GM19467 (cell line): ENCODE measurements at regions not wholly inside any gene's neighbourhood (a gene's known extent, or its start where the extent isn't known, plus 50 kb on each side); places are given as distances from the start of the nearest gene placed in this dataset.

Source experiments
- ATAC-seq: cut with Tn5 transposase; IDR thresholded peaks from one replicate; pipeline ENCODE4 v1.9.1; 2021; ENCODE audit warnings: mild to moderate bottlenecking, moderate library complexity; ENCODE audit not compliant: unreplicated experiment

DNA sequence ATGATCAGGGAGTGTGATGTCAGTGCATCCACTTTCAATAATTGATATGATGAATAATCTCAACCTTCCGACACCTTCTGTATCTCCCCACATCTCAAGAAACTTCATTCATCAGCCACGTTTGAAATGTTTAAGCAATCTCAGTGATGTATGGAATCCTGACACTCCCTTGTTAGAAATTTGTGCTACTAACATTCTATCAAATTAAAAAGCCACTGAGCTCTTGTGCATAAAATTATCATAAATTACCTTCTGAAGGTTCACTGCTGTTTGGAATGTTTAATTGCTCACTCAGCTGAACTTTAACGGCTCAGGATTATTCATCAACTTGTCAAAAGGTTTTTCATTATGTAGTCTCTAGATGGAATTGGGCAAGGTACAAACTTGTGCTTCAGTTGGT, 108.4 kb upstream of the DPH6 start:
- ATAC-seq: no peak

DNA sequence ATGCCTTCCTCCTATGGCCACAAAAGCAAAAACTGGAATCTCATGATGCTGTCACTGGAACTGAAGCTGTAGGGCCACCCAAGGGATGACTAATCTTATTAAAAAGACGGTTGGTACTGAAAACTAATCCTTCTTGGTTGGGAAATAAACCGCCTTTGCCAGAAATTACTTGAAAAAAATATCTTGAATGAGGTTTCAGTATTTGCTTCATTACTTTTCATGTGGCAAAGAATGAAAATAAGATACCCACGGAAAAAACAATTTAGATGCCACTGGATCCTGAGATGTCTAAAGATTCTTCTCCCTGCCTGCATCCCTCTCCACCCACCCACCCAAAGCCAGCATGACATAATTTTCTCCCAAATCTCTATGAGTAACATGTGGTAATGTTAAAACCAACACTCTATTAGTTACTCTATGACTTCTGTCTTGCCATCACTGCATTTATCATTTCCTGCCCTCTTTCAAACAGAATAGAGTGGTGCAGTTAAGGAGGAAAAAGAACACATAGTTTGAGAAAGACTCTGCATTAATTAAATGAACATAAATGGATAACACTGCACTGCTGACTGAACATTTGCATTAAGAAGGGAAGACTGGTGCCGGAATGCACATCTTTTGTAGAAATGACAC, 111.8 kb upstream of the DPH6 start:
- no peak for ATAC-seq

DNA sequence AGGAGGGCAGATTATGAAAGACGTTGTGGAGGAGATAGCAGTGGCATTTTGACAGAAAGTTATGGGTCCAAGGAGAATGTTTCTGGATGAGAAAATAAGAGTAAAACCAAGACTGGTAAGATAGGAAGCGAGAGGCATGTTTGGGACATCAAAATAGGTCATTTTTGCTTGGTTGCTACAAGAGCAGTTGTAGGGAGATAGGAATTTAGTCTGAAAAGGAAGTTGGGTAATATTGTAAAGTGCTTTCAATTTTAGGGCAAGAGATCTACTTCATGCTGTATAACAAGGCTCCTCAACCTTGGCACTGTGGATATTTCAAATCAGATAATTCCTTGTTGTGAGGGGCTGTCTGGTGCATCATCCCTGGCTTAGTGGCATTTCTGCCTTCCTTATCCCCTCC, 118.0 kb upstream of the DPH6 start:
- ATAC-seq: no peak

DNA sequence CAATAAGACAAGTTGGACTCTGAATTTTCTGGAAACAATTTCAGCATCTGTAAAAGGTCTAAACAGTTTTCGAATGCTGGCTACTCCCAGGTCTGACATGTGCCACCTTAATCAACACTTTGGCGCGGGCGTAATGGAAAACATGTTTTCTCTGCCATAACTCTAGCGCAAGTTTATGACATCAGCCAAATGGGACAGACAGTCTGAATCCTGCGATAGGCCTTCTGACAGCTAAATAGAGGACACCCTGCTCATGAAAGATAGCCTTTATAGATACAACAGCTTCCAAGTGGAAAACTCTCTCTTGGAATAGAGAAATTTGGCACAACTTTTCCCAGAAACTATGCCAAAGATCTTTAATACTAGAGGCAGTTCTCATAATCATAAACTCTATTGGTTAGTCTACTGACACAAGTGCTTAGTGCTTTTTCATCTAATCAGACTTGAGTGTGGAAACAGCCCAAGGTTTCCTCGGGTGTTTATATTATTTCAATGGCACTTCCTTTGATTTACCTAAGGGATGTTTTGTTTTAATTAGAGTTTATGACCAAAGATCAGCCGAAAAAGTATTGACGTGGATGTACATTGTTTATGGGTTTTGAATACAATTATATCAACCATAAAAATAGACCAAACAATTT, 120.1 kb upstream of the DPH6 start:
- no peak for ATAC-seq

DNA sequence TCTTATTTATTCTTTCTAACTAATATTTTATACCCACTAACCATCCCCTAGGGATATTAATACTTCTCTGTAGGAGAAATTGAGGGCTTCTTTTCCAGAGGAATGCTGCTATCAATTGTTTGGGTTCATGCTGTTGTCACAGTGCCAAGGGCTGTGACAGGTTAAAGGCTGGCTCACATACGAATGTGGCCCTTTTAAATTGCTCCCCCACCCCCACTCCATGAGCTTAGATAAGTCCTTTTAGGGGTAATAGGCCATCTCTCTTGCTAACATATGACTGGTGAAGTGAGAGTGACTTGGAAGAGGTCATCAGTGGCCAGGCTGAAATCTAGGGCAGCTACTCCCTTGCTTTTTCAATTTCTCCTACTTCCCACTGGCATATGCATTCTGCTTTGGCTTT, 121.9 kb upstream of the DPH6 start:
- ATAC-seq: no peak

DNA sequence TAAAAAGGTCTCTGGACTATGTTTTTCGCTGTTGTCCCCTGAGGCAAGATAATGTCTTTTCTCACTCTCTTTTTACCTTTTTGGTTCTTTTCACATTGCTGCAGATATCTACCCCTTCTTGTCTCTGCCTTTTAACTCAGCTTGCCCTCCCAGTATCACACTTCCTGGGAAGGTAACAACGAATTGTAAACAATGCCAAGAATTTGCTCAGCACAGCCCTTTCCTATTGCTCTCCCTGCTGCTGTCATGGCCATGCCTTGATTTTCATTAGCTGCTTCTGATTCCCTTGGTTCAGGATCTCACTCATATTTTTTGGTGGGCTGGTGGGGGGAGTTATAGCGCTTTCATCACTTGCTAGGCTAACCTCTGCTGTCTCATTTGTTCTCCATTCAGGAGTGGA, 123.1 kb upstream of the DPH6 start:
- no peak for ATAC-seq

DNA sequence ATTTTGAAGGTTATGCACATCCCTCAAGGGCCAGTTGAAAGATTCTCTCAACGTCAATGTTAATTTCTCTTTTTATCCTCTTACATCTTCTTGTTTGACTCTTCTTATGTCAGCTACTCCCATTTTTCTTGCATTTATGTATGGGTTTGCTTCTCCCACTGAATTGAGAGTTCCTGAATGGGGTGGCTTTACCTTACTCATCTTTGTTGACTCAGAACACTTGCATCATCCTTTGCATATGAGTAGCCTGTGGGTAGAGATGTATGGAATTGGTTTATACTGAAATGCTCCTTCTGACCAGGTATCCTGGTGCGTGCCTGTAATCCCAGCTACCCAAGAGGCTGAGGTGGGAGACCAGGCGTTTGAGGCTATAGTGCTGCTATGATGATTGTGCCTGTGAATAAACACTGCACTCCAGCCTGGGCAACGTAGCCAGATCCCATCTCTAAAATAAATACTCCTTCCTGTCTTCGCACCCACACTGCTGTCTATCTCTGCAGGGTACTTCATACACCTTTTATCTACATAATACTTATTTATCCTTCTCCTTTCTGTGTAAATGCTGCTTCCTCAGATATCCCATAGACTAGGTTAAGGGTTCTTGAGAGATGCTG, 123.6 kb upstream of the DPH6 start:
- ATAC-seq: no peak

DNA sequence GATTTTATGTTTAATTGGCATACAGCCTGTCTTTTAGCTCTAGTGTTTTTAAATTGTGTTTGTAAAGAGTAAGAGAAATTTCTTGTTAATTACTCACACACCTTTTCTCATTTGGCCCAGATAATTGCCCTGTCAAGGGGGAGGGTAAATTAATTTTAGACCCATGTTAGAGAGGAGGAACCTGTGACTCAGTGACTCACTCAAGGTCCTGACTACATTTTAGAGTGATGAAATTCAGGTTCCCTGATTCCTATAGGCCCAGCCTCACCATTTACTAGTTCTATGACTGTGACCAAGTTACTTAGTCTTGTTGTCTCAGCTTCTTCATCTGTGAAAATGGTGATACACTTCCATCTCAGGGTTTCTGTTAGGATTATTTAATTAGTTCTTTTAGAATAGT, 125.2 kb upstream of the DPH6 start:
- no peak for ATAC-seq

DNA sequence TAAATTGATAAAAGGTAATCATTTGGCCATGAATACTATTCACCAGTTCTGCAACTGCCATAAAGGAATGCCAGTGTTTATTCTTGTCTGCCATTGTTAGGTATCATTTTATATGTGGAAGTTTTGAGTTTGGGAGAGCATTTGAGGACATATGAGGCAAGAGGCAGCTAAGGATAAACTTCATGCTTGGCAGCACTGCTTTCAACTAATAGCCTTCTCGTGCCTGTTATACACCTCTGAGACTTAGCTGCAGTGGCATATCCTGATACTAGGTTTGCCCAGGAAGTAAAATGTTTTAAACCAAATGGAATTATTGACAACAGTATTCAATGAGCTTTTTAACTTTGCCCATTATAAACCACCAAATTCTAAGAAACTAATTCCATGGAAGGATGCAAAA, 126.0 kb upstream of the DPH6 start:
- ATAC-seq: no peak

DNA sequence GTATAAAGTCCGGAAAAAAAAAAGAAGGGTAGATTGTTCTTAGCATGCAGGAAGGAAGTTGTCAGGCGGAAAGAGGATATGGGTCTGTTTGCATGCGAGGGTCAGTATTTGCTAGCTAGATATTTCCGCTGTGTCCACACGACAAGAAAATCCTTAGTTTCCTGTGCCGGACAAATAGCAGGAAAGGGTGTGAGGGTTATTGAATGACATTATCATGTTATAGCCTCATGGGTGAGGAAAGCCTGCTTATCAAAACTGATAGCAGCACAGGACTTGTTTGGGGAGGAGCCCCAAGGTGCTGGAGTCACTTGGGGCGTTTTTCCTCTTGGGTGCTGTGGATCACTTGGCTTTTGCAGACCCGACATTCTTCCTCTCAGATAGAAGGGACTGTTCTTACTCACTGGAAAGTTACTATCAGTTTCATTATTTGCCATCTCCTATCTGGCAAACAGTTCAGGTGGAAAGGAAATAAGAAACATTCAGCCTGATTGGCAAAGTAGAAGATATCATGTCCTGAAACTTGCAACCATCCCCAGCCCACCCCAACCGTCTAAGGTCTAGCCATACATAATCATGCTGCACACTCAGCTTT, 127.2 kb upstream of the DPH6 start:
- no peak for ATAC-seq

DNA sequence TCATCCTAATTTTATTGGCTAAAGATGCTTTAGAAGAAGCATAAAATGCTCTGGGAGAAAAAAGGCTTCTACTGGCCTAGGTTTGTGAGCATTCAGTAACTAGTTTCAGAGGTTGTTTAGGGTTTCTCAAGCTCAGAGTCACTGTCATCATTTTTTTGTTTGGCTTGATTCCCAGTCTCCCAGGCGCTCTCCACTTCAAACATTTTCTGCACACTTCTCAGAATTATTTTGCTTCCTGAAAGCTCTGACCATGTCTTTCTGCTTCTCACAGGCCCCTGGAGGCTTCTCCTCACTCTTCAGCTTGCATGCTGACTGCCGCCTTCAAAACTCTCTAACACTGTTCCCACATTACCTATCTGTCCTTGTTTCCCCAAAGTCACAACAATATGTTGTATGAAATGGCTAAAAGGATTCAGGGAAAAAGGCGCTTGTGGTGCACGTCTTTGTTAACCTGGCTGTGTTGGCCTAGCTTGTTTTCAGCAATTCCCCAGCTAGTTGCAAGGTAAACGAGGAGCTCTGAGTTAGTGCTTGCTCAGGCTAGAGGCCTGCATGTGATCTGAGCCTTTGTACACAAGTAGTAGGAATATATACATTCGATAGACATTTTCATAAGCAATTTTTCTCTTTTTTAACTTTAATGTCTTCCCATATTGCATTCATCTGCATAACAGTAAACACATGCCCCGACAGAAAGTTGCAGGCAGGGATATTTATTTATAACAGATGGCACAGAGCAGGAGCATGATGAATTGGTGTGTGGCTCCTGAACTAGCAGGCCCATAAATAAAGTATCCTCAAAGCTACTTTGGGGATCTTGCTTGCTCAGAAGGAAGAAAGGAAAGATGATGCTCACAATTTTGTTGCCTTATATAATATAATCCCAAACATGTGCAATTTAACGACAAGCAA, 129.2 kb upstream of the DPH6 start:
- no peak for ATAC-seq

DNA sequence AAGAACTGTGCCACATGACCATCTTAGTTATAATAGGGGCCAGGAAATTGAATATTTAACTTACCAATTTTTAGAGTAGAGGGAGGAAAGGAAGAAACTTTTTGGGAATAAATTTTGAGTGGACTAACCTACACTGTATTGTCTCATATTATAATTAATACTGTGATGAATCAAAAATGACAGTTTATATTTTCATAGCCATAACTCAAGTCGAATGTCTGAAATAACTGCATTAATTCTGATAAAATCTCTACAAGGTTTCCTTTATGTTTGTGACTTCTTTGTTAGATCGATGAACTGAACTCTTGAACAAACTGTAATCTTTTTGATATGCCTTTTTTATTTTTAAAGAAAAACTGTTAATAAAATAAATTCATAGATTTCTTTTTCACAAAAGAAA, 132.8 kb upstream of the DPH6 start:
- no peak for ATAC-seq

DNA sequence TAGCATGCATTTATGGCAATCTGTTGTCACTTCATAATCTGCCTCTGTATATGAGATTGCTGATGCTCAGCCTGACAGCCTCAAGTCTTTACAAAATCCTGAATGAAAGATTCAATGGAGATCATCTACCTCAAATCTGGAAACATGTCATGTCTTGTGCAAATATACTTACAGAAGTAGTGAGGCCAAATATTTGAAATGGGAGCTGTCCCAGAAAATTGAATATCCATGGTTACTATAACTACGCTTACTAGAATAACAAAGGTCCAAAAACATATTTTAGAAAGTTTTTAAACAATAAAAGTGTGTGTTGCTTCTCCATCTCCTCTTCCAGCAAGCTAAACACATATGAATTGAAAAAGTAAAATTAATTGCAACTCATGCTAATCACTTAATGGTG, 133.2 kb upstream of the DPH6 start:
- ATAC-seq: no peak

DNA sequence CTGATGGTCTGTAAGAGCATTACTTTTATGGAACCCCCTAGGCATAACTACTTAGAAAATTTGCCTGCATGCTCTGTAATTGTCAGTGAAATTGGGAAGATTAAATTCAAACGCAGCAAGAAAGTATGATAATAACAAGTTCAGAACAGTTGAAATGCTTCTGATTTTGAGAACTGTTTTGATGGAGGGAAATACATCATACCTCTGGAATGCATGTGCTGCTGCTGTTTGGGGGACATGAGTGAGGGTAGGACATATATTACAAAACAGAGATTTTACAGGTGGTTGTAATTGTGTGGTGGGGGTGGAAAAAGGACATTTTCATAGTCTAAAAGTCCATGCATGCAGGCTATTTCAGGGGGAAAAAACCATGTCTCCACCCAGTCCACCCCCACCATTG, 135.0 kb upstream of the DPH6 start:
- no peak for ATAC-seq

DNA sequence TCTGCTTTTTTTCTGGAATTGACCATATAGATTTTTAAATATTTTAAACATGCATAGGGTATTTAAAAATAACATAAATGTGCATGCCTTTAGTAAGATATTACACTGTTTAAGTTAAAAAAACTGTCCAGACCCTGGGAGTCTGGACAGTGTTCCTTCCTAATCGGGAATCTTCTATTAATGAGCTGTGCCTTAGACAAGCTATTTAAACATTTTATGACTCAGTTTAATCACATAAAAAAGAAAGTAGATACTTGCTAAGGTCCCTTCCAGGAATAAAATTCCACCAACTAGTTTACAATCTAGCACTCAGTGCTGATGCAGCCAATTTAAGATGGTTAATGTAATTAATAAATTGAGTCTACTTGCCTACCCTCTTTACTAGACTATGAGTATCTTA, 140.4 kb upstream of the DPH6 start:
- ATAC-seq: no peak

DNA sequence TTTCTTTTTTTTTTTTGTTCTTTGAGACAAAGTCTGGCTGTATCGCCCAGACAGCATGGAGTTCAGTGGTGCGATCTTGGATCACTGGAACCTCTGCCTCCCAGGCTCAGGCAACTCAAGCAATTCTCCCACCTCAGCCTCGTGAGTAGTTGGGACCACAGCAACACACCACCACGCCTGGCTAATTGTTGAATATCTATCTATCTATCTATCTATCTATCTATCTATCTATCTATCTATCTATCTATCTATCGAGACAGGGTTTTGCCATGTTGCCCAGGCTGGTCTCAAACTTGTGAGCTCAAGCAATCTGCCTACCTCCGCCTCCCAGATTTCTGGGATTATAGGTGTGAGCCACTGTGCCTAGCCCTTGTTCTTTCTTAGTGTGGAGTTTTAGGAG, 143.3 kb upstream of the DPH6 start:
- no peak for ATAC-seq

DNA sequence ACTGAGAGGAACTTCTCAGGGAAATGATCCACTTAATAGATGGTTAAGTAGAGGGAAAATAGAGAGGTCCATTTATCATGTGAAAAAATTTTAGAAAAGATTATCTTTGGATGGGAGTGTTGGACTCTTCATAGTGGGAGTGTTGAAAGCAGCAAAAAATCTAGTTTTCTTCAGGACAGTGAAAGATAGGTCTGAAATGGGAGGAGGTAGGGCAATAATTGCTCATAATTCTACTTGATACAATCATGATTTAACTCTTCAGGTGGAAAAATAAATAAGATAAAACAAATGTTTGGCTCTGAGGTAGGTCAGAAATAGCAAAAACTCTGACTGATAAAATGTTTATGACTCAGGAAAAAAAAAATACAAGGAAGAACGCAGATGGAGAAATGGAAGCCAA, 144.1 kb upstream of the DPH6 start:
- no peak for ATAC-seq

DNA sequence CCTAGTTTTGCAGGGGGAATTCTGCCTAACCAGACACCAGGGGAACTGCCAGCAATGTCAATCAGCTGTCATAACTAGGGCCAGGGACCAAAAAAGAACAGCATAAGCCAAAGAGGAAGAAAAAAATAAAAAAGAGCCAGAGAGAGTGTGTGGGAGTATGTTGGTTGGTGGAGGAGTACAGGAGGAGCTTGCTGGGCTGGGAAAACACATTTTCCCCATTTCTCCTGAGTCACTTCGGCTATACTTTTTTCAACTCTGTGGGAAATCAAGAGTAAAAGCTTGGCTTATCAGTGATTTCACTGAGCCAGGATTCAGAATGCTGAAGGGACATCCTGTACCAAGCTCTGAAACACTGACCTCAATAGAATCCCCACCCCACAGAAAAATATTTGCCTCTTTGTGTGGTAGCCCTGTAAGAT, 144.7 kb upstream of the DPH6 start:
- no peak for ATAC-seq

DNA sequence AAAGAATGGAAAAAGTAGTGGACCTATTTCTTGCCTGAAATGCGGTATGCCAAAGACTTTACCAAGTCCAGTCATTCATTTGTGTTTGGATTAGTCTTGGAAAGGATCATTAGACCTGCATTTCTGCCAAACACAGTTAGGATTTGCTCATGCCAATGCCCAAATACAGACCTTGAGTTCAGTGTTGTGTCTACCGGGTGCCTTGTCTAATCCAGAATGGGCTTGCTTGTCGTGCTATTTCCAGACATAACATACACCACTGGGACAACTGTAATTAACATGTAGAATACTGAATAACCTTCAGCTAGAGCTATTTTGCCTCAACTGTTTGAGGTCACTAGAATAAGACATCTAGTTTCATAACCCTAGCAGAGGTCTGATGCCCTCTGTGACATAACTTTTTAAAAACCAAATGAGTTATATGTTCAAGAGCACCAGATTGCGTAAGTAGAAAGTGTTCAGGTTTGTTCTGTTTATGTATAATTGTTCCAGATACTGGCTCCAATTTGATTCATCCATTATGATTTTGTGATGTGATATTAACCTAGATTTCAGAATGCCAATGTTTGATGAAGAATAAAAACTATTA, 145.3 kb upstream of the DPH6 start:
- ATAC-seq: no peak

DNA sequence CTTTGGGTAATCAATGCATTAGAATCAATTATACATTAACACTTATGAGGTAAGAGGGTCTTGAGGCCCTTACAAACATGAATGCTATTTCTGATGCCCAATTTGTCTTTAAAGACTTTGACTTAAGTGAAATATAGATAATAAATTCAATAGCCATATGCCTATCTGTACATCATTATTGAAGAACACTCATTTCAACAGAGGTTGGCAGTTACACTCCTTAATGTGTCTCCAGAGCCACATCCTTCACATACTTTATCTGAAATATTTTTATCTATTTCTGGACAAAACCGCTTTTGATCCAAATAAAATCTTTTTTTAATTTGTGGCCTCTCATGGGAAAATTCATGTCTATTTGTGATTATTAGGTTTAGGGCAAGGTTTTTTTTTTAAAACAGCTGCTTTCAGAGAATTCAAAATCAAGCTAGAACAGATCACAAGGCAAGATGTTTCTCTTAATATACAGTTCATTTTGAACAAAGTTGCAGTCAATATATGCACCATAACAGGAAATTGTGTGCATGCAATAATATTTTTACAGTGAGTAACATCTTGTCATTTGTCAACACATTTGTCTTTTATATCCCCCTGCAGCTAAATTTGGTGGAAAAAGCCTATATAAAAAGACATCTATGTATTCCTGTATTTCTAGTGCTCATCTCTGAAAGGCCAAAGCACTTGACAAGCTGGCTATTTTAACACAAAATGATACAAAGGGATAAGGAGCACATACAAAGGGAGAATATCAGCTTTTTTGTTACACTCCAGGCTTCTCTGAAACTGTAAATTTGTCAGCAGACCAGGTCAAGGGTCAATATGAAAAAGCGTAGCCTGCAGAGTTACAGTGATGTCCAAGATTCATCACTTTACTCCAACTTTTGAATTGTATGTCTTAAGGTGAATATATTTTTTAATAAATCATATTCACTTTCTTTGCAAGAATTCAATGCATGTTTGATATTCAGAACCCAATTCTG, 146.2 kb upstream of the DPH6 start:
- ATAC-seq: no peak
